H1 (cell line): ENCODE measurements at regions not wholly inside any gene's neighbourhood (a gene's known extent, or its start where the extent isn't known, plus 50 kb on each side); places are given as distances from the start of the nearest gene placed in this dataset.

Source experiments
- CTCF ChIA-PET: fragments of 300-600 bp; sonication (Branson Sonifier 250); formaldehyde crosslinking; loops from one replicate; lab custom pipeline; 2021; ENCODE audit not compliant: partially characterized antibody; lab: Charles Lee
- POLR2A ChIA-PET: fragments of 300-600 bp; sonication (Branson Sonifier 250); formaldehyde crosslinking; loops from one replicate; lab custom pipeline; 2021; ENCODE audit warnings: inconsistent platforms; ENCODE audit not compliant: partially characterized antibody; lab: Charles Lee
- DNase-seq, 2 experiments: peaks; one replicate each; pipeline versions ENCODE4 v3.0.0 to v3.0.0-alpha.2; 2010 to 2022; ENCODE audit warnings: low spot score in 2 of 2, low read depth in 1 of 2, mixed read lengths in 1 of 2
- FAIRE-seq: peaks from 2 replicates; lab custom pipeline; 2011; peaks lifted over from hg19 to GRCh38; lab: Jason Lieb, UNC
- H2AFZ ChIP-seq: 2 replicates; pipeline ENCODE4 v1.8.1; 2012; ENCODE audit warnings: low read length, inconsistent platforms
- H2AK5ac ChIP-seq: 2 replicates; pipeline ENCODE4 v1.6.1; 2013; ENCODE audit warnings: low read depth, low read length
- H2BK120ac ChIP-seq: replicated peaks from 2 replicates; pipeline ENCODE3; 2013; ENCODE audit warnings: low read depth, low read length, inconsistent platforms
- H2BK12ac ChIP-seq: 2 replicates; pipeline ENCODE4 v1.6.1; 2013; ENCODE audit warnings: low read depth, low read length
- H2BK15ac ChIP-seq: 2 replicates; pipeline ENCODE4 v1.6.1; 2013; ENCODE audit warnings: low read length
- H2BK20ac ChIP-seq: 2 replicates; pipeline ENCODE4 v1.6.1; 2013; ENCODE audit warnings: low read length
- H2BK5ac ChIP-seq: 2 replicates; pipeline ENCODE4 v1.6.1; 2013; ENCODE audit warnings: low read depth, low read length
- H3K14ac ChIP-seq: 2 replicates; pipeline ENCODE4 v1.6.1; 2013; ENCODE audit warnings: inconsistent platforms; ENCODE audit not compliant: insufficient read length
- H3K18ac ChIP-seq: 2 replicates; pipeline ENCODE4 v1.6.1; 2013; ENCODE audit warnings: low read length; ENCODE audit errors: extremely low read depth
- H3K23ac ChIP-seq: 2 replicates; pipeline ENCODE4 v1.6.1; 2013; ENCODE audit warnings: inconsistent platforms; ENCODE audit not compliant: insufficient read length
- H3K23me2 ChIP-seq: 2 replicates; pipeline ENCODE4 v1.6.1; 2013; ENCODE audit warnings: low read depth, low read length
- H3K27ac ChIP-seq: 2 replicates; pipeline ENCODE4 v1.6.1; 2011; ENCODE audit warnings: low read depth, low read length, inconsistent platforms
- H3K27me3 ChIP-seq, 4 experiments: replicated peaks in 1 of 4; 1 replicate in 1 of 4; 2 replicates in 3 of 4; pipeline versions ENCODE4 v1.6.1 to v1.8.1; 2011 to 2013; ENCODE audit warnings: low read length in 3 of 4, mild to moderate bottlenecking in 3 of 4, inconsistent platforms in 2 of 4, mixed read lengths in 2 of 4, moderate library complexity in 1 of 4; ENCODE audit not compliant: control insufficient read depth in 3 of 4, insufficient read depth in 3 of 4; ENCODE audit errors: extremely low read depth in 1 of 4
- H3K36me3 ChIP-seq, 4 experiments: 2 replicates each; pipeline versions ENCODE4 v1.6.1 to v1.8.1; 2011 to 2013; ENCODE audit warnings: mild to moderate bottlenecking in 4 of 4, low read length in 3 of 4, moderate library complexity in 2 of 4, control low read depth in 1 of 4, inconsistent platforms in 1 of 4; ENCODE audit not compliant: insufficient read depth in 4 of 4, control insufficient read depth in 2 of 4
- H3K4ac ChIP-seq: replicated peaks from 2 replicates; pipeline ENCODE3; 2013; ENCODE audit warnings: low read length, low read depth, mixed read lengths, inconsistent platforms; ENCODE audit not compliant: insufficient read length
- H3K4me1 ChIP-seq, 4 experiments: replicated peaks in 1 of 4; 1 replicate in 1 of 4; 2 replicates in 3 of 4; pipeline versions ENCODE4 v1.6.1 to v1.8.1; 2011 to 2013; ENCODE audit warnings: low read length in 3 of 4, inconsistent platforms in 2 of 4, mixed read lengths in 1 of 4; ENCODE audit not compliant: insufficient read depth in 4 of 4, control insufficient read depth in 3 of 4
- H3K4me2 ChIP-seq, 2 experiments: 2 replicates each; pipeline versions ENCODE4 v1.6.1 to v1.8.1; 2011 to 2013; ENCODE audit warnings: low read depth in 2 of 2, low read length in 2 of 2, control low read depth in 1 of 2, inconsistent platforms in 1 of 2, mild to moderate bottlenecking in 1 of 2; ENCODE audit not compliant: insufficient read depth in 1 of 2
- H3K4me3 ChIP-seq, 4 experiments: fragments of 200-600, 300-600 bp in 1 of 4; sonication (generic), shearing (Covaris generic), sonication (Bioruptor Twin) in 1 of 4; 2 replicates each; pipeline versions ENCODE4 v1.5.1 to v1.8.1; 2011 to 2016; ENCODE audit warnings: low read length in 4 of 4, low read depth in 3 of 4, control low read depth in 2 of 4, inconsistent platforms in 2 of 4, mild to moderate bottlenecking in 2 of 4, mixed read lengths in 1 of 4, moderate library complexity in 1 of 4; ENCODE audit not compliant: insufficient read depth in 2 of 4; ENCODE audit errors: extremely low read depth in 1 of 4
- H3K56ac ChIP-seq: replicated peaks from 2 replicates; pipeline ENCODE3; 2013; ENCODE audit warnings: low read depth, mild to moderate bottlenecking, mixed read lengths, low read length, inconsistent platforms; ENCODE audit not compliant: insufficient read length
- H3K79me1 ChIP-seq: 2 replicates; pipeline ENCODE4 v1.6.1; 2013; ENCODE audit warnings: low read depth, low read length, control low read depth
- H3K79me2 ChIP-seq, 2 experiments: 2 replicates each; pipeline versions ENCODE4 v1.6.1 to v1.8.1; 2012 to 2013; ENCODE audit warnings: low read length in 2 of 2, mild to moderate bottlenecking in 2 of 2, inconsistent platforms in 1 of 2; ENCODE audit not compliant: insufficient read depth in 2 of 2, control insufficient read depth in 1 of 2
- H3K9ac ChIP-seq, 4 experiments: replicated peaks in 1 of 4; 1 replicate in 1 of 4; 2 replicates in 3 of 4; pipeline versions ENCODE4 v1.6.1 to v1.8.1; 2011 to 2013; ENCODE audit warnings: low read depth in 3 of 4, low read length in 3 of 4, control low read depth in 2 of 4, mild to moderate bottlenecking in 2 of 4, moderate library complexity in 2 of 4, inconsistent platforms in 1 of 4; ENCODE audit errors: extremely low read depth in 1 of 4
- H3K9me3 ChIP-seq, 2 experiments: 2 replicates each; pipeline versions ENCODE4 v1.6.1 to v1.8.1; 2012 to 2013; ENCODE audit warnings: mild to moderate bottlenecking in 2 of 2, moderate library complexity in 2 of 2, control low read depth in 1 of 2, inconsistent platforms in 1 of 2, low read depth in 1 of 2, low read length in 1 of 2, mixed read lengths in 1 of 2; ENCODE audit not compliant: insufficient read depth in 2 of 2
- H4K20me1 ChIP-seq, 2 experiments: replicated peaks in 1 of 2; 2 replicates each; pipeline versions ENCODE3 to v1.8.1; 2011 to 2013; ENCODE audit warnings: inconsistent platforms in 2 of 2, low read length in 2 of 2, mild to moderate bottlenecking in 1 of 2; ENCODE audit not compliant: insufficient read depth in 2 of 2, control insufficient read depth in 1 of 2
- H4K5ac ChIP-seq: 2 replicates; pipeline ENCODE4 v1.6.1; 2013; ENCODE audit warnings: low read length, low read depth, mixed read lengths, inconsistent platforms; ENCODE audit not compliant: insufficient read length
- H4K8ac ChIP-seq: 2 replicates; pipeline ENCODE4 v1.8.0; 2013; ENCODE audit warnings: mild to moderate bottlenecking, moderate library complexity, low read length, inconsistent platforms; ENCODE audit not compliant: insufficient read depth; ENCODE audit errors: extremely low read depth
- H4K91ac ChIP-seq: replicated peaks from 2 replicates; pipeline ENCODE3; 2013; ENCODE audit warnings: low read length, mixed read lengths, inconsistent platforms; ENCODE audit not compliant: insufficient read length
- E2F6 ChIP-seq: IDR thresholded peaks from 2 replicates; pipeline ENCODE4 v1.6.1; 2012; ENCODE audit warnings: inconsistent platforms
- GABPA ChIP-seq: IDR thresholded peaks from 2 replicates; pipeline ENCODE4 v1.6.1; 2011; ENCODE audit warnings: mild to moderate bottlenecking, low read length, moderate library complexity, borderline replicate concordance; ENCODE audit not compliant: insufficient read depth
- HDAC6 ChIP-seq: IDR thresholded peaks from one replicate; pipeline ENCODE4 v1.7.1; 2012; ENCODE audit warnings: low read depth, mild to moderate bottlenecking, inconsistent platforms, low read length, moderate library complexity
- KDM1A ChIP-seq: fragments of 200-600, 300-600 bp; sonication (generic); IDR thresholded peaks from 2 replicates; pipeline ENCODE4 v1.7.1; 2016; ENCODE audit warnings: mild to moderate bottlenecking, low read length, borderline replicate concordance
- NRF1 ChIP-seq: IDR thresholded peaks from 2 replicates; pipeline ENCODE4 v1.6.1; 2011; ENCODE audit warnings: mild to moderate bottlenecking, low read depth, low read length, improper control_type of control experiment
- POU5F1 ChIP-seq: IDR thresholded peaks from 2 replicates; pipeline ENCODE4 v1.6.1; 2011; ENCODE audit warnings: low read depth, mild to moderate bottlenecking, low read length, moderate library complexity
- RXRA ChIP-seq: IDR thresholded peaks from 2 replicates; pipeline ENCODE4 v1.6.1; 2011; ENCODE audit warnings: low read depth, mild to moderate bottlenecking, low read length, moderate library complexity; ENCODE audit not compliant: insufficient read depth
- SAP30 ChIP-seq: fragments of 300-600 bp; sonication (generic); IDR thresholded peaks from 2 replicates; pipeline ENCODE4 v1.7.1; 2012; ENCODE audit warnings: low read length, moderate library complexity, mild to moderate bottlenecking, inconsistent platforms; ENCODE audit not compliant: insufficient read depth, insufficient replicate concordance
- SIN3A ChIP-seq, 2 experiments: IDR thresholded peaks in 1 of 2; conservative IDR thresholded peaks in 1 of 2; 2 replicates each; pipeline ENCODE4 v1.6.1; 2011 to 2012; ENCODE audit warnings: low read length in 2 of 2, improper control_type of control experiment in 1 of 2, low read depth in 1 of 2, mild to moderate bottlenecking in 1 of 2
- SIX5 ChIP-seq: IDR thresholded peaks from 2 replicates; pipeline ENCODE4 v1.6.1; 2011; ENCODE audit warnings: mild to moderate bottlenecking, low read depth, low read length
- USF2 ChIP-seq: IDR thresholded peaks from 2 replicates; pipeline ENCODE4 v1.6.1; 2011; ENCODE audit warnings: low read length, improper control_type of control experiment
- WGBS, 2 experiments: shearing (Covaris generic) in 1 of 2; methylation state at CpG; one replicate each; pipeline versions ENCODE4 v1.1.6 to v1.1.7; 2013 to 2015; ENCODE audit warnings: low lambda C conversion rate in 2 of 2, mixed read lengths in 2 of 2, inconsistent platforms in 1 of 2, low coverage in 1 of 2, missing lambda C conversion rate in 1 of 2; ENCODE audit not compliant: insufficient replicate concordance in 2 of 2, insufficient coverage in 1 of 2, insufficient read length in 1 of 2; ENCODE audit errors: extremely low coverage in 1 of 2, missing lambda C conversion rate in 1 of 2; 5-methylcytosine and 5-hydroxymethylcytosine counted together

GRCh38 chrY:8562456-8563090 is 774.7 kb upstream of the TSPY4 start:
- CTCF ChIA-PET, result no interaction called here
- H3K79me2 ChIP-seq, result no peaks in the 10 kb centered on the region
- H3K9me3 ChIP-seq, result peaks cover 6 to 74% of the 10 kb centered on the region in 2 experiments; a peak in 3 of 4 replicates
- H2AFZ ChIP-seq, result no peak overlapping the region
- no peak overlapping the region for H3K9ac ChIP-seq
- H2BK15ac ChIP-seq, result no peak overlapping the region
- no peaks in the 10 kb centered on the region for H3K4me1 ChIP-seq
- no peak overlapping the region for H3K18ac ChIP-seq
- H3K23ac ChIP-seq, result no peak overlapping the region
- no peak overlapping the region for H2BK12ac ChIP-seq
- no peaks in the 10 kb centered on the region; the same call in 1 of the 2 replicates for H3K23me2 ChIP-seq
- no peak overlapping the region for H4K91ac ChIP-seq
- H2BK5ac ChIP-seq, result no peak overlapping the region
- H3K36me3 ChIP-seq, result no peaks in the 10 kb centered on the region
- no peak overlapping the region for H3K4me2 ChIP-seq
- POLR2A ChIA-PET, result no interaction called here
- H3K14ac ChIP-seq, result no peak overlapping the region
- no peak overlapping the region for H2BK20ac ChIP-seq
- H3K56ac ChIP-seq, result no peak overlapping the region
- DNase-seq (no peak), FAIRE-seq (no peak)
- no peak overlapping the region for H3K4ac ChIP-seq
- TF ChIP-seq E2F6 (no peak), KDM1A (no peak), GABPA (no peak), NRF1 (no peak), SIX5 (no peak), HDAC6 (no peak), SIN3A (conservative IDR thresholded peaks at IDR 0.05 in 1 of 2, IDR thresholded peaks at IDR 0.05 in 1 of 2; ENCODE audit: low read depth in 1 of 2, low read length in 2 of 2) (no peak), SAP30 (no peak), RXRA (no peak), USF2 (no peak), POU5F1 (no peak)
- no peaks in the 10 kb centered on the region for H4K20me1 ChIP-seq
- no peak overlapping the region for H3K4me3 ChIP-seq
- no peak overlapping the region for H3K27ac ChIP-seq
- H3K27me3 ChIP-seq, result no peaks in the 10 kb centered on the region
- H4K5ac ChIP-seq, result no peak overlapping the region
- no peaks in the 10 kb centered on the region for H3K79me1 ChIP-seq
- no peak overlapping the region for H2AK5ac ChIP-seq
- no peak overlapping the region for H4K8ac ChIP-seq
- H2BK120ac ChIP-seq, result no peak overlapping the region
- 66% methylated on average over 8 of the region's 8 CpGs; no CpG with 5 or more reads in 1 of the 2 experiments for WGBS, 2 experiments
